NOMO-1 (cell line): ENCODE measurements at regions not wholly inside any gene's neighbourhood (a gene's known extent, or its start where the extent isn't known, plus 50 kb on each side); places are given as distances from the start of the nearest gene placed in this dataset.

Source experiments
- DNase-seq, 2 experiments: peaks; one replicate each; lab custom pipeline; 2025; ENCODE audit not compliant: unreplicated experiment in 2 of 2; lab: John Stamatoyannopoulos, UW

DNA sequence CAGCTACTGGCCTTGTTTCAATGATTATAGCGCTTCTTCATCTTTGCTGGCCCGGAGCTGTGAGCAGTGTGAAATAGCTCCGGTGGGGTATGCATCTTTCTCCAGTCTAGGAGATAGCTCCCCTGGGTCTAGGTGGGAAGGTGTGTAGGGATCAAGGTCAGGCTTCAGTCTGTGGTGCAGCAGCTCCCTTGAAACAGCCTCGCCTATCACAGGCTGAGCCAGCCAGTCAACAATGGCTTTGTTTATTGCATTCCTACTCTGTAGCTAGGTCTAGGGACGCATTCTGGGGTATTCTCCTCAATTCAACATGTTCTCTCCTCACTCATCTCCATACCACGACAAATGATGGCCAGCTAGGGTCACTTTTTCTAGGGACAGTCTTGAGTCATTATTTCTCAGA, 646.8 kb upstream of the IGFBP3 start:
- no peak for DNase-seq

DNA sequence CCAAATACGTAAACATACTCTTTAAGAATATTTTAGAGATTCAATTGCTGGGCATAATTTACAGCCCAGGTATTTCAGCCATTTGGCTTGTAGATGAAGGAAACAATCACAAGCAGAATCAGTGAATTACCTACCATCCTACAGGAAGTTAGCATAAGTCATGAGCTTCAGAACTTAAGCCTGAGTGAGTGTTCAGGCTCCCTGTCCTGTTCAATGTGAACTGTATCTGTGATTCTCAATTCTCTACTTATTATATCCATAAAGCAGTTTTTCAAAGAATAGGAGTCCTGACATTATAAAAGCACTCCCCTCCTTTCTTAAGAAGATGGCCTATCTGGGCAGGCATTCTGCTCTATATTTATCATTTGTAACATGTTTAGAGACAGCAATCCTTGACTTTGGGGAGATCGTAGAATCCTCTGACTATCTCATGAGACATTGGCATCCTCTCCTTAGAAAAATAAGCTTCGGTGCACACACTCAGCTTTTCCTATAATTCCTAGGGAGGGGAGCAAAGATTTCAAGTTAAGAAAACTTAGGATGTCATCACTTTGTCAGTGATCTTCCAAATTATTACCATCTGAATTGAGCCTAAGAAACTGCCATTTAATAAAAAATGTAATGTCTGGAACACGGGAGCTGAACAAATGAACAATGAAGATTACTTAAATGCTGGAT, 645.2 kb upstream of the IGFBP3 start:
- no peak for DNase-seq

GRCh38 chr7:46565253-46566096, 644.4 kb upstream of the IGFBP3 start:
- no peak for DNase-seq

DNA sequence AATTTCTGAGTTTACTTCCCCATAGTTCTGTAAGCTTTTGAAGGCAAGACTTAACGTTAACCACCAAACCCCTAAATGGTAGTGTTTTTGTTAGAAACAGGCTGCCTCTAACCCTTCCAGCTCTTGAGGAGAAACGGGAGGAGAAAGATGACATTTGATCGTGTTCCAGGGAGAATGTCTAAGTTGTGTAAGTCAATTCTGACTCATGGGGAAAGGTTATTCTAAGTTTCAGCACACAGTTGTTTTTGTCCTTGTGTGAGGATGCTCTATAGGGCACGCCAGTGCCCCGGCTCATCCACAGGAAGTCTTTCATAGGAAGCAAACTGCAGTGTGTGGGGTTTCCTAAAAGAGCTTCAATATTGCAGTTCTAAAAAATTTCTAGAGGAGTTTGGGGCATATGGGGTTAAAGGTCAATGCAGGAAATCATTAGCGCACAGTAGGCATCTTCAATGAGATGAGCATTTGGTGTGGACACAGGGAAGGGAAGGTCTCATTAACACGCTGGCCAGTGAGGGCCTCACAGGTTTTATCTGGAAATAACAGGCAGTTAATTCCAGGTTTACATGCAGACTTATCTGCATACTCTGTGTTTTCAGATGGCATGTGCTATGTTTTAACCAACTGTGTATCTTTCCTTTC, 638.2 kb upstream of the IGFBP3 start:
- DNase-seq = no peak

DNA sequence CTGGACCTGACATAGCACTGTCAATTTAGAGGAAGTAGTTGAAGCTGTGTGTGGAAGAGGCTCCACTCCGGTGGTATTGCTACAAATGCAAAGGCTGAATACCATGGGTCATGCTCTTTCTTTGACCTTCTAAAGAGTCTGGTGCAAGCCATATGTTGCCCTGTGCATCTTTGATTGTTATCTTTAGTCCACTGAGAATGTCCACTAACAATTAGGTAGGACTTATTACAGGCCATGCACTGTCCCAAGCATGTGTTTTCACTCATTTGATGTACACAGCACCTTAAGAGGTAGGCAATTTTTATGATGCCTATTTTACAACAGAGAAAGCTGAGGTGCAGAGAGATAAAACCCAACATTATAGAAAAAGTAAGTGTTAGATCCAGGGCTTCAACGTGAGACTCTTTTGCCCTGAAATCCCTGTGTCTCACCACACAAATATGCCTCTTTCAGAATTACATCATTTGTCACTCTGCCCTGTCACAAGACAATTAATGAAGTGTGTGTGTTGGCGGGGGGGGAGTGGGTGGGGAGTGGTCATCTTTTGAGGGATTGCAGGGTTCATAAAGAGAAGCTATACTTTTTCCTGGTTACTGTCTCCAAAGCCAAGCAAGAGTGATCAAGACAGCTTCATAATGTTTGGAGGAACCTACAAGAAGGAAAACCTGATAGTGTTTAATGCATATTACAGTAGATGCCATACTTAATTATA, 637.6 kb upstream of the IGFBP3 start:
- DNase-seq = no peak

GRCh38 chr7:46557781-46558180, 636.7 kb upstream of the IGFBP3 start:
- DNase-seq = no peak

DNA sequence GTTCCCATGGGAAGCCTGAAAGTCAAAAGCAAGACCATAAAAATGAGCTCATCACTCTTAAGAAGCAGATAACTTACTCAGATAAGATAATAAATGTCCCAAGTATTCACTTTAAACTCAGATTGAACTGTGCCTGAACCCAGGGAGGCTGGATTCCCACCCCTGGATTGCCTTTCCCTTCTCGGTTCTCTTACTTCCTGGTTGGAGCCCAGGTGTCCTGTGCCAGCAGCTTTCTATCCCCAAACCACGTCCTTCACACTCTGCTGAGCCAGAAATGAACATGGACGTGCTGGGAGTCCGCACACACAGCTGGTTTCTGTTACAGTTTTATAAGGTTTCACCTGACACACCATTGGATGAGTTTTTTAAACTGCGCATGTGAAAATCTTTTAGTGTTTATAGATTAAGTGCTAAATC, 636.2 kb upstream of the IGFBP3 start:
- DNase-seq = no peak

DNA sequence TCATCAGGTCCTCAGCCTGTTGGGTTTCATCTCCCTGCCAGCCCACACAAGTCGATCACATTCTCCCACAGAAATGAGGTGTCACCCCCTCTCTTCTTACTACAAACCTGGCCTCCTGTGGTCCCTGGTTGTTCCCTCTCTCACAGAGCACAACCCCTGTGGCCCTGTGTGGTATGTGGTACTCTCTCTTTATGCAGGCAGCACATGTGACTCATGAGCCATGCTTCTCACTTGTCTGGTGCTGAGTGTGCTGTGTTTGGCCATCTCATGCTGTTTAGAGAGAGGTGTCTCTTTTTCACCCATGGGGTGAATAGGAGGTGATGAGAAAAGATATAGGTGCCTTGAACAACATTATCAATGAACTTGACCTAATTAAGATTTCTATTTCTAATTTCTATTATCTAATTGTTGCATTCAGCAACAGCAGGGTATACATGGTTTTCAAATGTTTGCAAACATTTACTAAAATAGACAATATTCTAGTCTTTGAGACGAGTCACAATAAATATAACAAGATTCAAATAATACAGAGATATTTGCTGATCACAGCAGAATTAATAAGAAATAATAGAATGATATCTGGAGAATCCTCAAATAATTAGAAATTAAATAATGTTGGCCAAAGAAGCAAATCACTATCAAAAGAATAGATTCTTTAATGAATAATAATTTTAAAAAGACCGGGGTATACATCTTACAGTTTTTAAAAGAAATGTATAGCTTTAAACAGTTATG, 633.8 kb upstream of the IGFBP3 start:
- no peak for DNase-seq

GRCh38 chr7:46551603-46552002, 630.5 kb upstream of the IGFBP3 start:
- no peak for DNase-seq

GRCh38 chr7:46550864-46551263, 629.8 kb upstream of the IGFBP3 start:
- DNase-seq = no peak

- no peak for DNase-seq
These were observed 629.0 kb upstream of the IGFBP3 start for GRCh38 chr7:46549892-46550639.

GRCh38 chr7:46549347-46549746, 628.3 kb upstream of the IGFBP3 start:
- DNase-seq = no peak

DNA sequence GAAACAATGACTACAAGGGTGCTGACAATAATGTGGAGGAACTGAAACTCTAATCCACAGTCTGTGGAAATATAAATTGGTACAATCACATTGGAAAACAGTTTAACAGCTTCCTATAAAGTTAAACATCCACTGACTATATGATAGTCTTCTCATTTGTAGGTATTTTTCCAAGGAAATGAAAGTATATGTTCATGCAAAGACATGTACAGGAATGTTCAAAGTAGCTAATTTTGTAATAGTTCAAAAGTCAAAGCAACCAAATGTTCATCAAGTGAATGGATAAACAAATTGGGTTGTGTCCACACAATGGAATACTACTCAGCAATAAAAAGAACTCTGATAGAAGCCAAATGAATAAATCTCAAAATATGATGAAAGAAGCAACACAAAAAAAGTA, 626.0 kb upstream of the IGFBP3 start:
- DNase-seq = no peak

DNA sequence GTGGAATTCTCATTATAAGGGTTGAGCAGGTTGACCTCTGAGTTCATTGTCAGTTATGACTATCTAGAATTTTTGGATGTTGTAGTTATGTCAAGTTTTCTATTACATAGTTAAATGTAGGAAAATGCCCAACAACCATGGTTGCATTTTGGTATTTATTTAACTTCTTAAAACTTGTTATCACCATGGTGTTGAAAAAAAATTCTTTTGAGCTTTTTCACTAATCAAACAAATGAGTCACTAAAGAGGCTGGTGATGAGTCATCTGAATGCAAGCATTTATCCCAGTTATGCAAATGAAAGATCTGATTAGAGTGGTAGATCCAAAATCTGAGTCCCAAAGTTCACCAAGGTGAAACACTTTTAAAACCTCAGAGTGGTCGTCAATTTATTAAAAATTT, 624.7 kb upstream of the IGFBP3 start:
- no peak for DNase-seq

GRCh38 chr7:46544396-46545008, 623.4 kb upstream of the IGFBP3 start:
- no peak for DNase-seq

DNA sequence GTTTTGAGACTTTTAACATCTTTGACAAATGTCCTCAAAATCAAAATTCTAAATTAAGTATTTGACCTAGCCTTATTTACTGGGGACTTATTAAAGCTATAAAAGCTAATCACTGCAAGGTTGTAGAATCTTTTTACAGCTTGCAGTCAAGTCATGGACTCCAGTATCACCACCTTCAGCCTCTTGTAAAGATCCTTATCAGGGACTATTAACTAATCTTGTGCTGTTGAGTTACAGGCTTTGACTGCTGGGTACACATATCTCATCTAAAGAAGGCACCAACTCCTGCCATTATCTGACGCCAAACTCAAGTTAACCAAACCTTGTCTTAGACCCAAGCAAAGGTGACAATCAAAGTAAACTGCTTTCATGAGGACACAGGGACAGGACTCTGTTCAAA, 621.0 kb upstream of the IGFBP3 start:
- DNase-seq = no peak

- DNase-seq = no peak
These were observed 618.9 kb upstream of the IGFBP3 start for GRCh38 chr7:46539892-46540483.

DNA sequence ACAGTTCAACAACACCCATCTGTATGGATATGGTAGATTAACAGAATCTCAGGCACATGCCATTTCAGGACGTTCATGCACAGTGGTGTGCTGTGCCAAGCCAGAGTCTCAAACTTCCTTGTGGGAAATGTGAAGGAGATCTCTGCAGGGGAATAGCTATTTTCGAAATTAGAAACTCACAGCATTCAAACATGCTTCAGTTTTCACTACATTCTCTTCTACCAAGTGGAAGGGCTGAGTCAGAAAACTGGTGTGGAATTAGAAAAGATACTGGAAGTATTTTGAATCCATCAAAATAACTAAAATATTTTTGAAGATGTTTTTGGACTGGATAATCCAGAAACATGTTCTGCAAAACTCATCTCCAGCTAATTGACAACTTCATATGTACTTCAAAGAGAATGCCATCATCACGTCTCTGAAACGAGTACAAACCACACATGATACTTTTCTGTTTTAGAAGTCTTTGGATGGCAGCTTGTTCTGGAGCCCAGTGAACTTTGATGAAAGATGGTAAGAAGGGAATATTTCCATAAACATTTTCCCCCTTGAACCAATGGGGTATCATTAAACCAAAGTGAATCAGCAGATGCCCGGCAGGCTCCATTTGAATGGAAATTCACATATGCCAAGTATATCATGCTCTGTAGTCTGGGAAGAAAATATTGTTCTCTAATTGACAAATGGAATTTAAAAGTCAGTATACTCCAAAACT, 616.3 kb upstream of the IGFBP3 start:
- no peak for DNase-seq
